ENCODE measurements at regions not wholly inside any gene's neighbourhood (a gene's known extent, or its start where the extent isn't known, plus 50 kb on each side); places are given as distances from the start of the nearest gene placed in this dataset.

- DNase-seq = no peak
Observed at GRCh38 chr11:28673691-28674432, 565.7 kb downstream of the METTL15 start.

GRCh38 chr11:28671274-28671673 lies 563.1 kb downstream of the METTL15 start:
- DNase-seq = no peak

GRCh38 chr11:28666632-28667031 lies 558.4 kb downstream of the METTL15 start:
- no peak for DNase-seq

- no peak for DNase-seq
Observed at GRCh38 chr11:28659716-28660348, 551.6 kb downstream of the METTL15 start.

GRCh38 chr11:28657378-28658030 lies 549.3 kb downstream of the METTL15 start:
- no peak for DNase-seq

- no peak for DNase-seq
Observed at GRCh38 chr11:28654191-28654590, 546.0 kb downstream of the METTL15 start.

GRCh38 chr11:28649922-28650321 lies 541.7 kb downstream of the METTL15 start:
- DNase-seq = no peak

- no peak for DNase-seq
Observed at GRCh38 chr11:28636566-28636965, 528.4 kb downstream of the METTL15 start.

GRCh38 chr11:28636033-28636432 lies 527.8 kb downstream of the METTL15 start:
- DNase-seq = no peak

GRCh38 chr11:28632338-28632737 lies 524.1 kb downstream of the METTL15 start:
- no peak for DNase-seq

GRCh38 chr11:28631148-28631547 lies 523.0 kb downstream of the METTL15 start:
- no peak for DNase-seq

- no peak for DNase-seq
Observed at GRCh38 chr11:28629235-28629634, 521.0 kb downstream of the METTL15 start.

GRCh38 chr11:28628412-28628811 lies 520.2 kb downstream of the METTL15 start:
- DNase-seq = no peak

GRCh38 chr11:28627690-28628255 lies 519.6 kb downstream of the METTL15 start:
- no peak for DNase-seq

GRCh38 chr11:28625532-28625931 lies 517.3 kb downstream of the METTL15 start:
- no peak for DNase-seq

- no peak for DNase-seq
Observed at GRCh38 chr11:28621753-28622152, 513.6 kb downstream of the METTL15 start.

GRCh38 chr11:28619846-28620540 lies 511.8 kb downstream of the METTL15 start:
- no peak for DNase-seq

- no peak for DNase-seq
Observed at GRCh38 chr11:28618416-28618815, 510.2 kb downstream of the METTL15 start.

- DNase-seq = no peak
Observed at GRCh38 chr11:28616160-28616965, 508.2 kb downstream of the METTL15 start.

GRCh38 chr11:28615542-28615941 lies 507.4 kb downstream of the METTL15 start:
- no peak for DNase-seq

- DNase-seq = no peak
Observed at GRCh38 chr11:28606930-28607329, 498.7 kb downstream of the METTL15 start.

- no peak for DNase-seq
Observed at GRCh38 chr11:28599656-28600055, 491.5 kb downstream of the METTL15 start.

Measured in occipital lobe (tissue), 1 donor.